ENCODE measurements at regions not wholly inside any gene's neighbourhood (a gene's known extent, or its start where the extent isn't known, plus 50 kb on each side); places are given as distances from the start of the nearest gene placed in this dataset.

DNA sequence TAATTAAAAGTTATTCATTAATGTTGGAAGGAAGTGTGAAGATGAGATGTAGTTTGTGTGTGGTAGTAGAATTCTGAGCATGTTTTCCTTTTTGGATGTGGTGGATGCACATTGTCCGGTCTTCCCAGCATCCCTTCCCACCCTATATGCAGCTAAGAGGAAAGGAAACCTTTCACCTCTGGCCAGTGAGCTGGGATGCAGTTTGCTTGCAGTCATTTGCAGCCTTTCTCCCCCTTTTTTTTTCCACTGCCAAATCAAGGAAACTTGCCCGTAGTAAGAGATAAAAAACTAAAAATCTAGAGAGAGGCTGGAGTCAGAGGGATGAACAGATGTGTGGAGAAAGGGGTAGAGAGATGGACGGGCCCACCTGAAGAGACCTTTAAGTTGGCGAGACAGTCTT, 72.5 kb upstream of the SLC38A2 start:
- no peak for FAIRE-seq
- no peak for TF ChIP-seq POLR2A (IDR thresholded peaks at IDR 0.05; ENCODE audit: low read depth, low read length)
- no peak for TF ChIP-seq POLR2AphosphoS5 (IDR thresholded peaks at IDR 0.05; ENCODE audit: low read depth, low read length)
- no peak for TF ChIP-seq TAF1 (IDR thresholded peaks at IDR 0.05; ENCODE audit: borderline replicate concordance, low read depth, low read length)
- DNase-seq (ENCODE audit: insufficient read length) = no peak

DNA sequence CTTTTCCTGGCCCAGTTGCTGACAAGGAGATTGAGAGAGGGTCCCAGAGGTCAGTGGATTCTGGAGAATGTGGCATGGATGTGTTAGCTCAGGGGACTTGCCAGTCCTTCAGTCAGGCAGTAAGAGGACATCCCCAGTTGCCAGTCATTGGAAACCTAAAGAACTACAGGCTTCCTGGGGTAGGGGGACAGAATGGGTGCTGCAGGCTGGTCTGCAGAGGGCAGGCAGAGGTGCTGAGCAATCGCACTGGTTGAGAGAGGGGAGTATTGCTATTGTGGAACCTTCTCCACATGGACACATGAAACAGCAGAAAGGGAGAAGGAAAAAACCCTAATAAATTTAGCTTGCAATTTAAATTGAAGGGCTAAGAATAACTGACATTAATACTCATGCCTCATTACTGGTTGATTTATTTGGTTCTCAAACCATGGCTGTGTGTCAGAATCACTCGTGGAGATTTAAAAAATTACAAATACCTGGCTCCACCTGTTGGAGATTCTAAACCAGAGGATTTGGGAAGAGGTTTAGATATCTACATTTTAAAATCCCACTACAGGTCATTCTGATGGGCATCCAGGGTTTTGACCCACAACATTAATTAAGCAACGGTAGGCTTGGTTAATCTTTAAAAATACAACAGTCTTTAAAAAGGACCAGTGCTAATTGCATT, 71.2 kb upstream of the SLC38A2 start:
- no peak for TF ChIP-seq POLR2A (IDR thresholded peaks at IDR 0.05; ENCODE audit: low read depth, low read length)
- no peak for TF ChIP-seq POLR2AphosphoS5 (IDR thresholded peaks at IDR 0.05; ENCODE audit: low read depth, low read length)
- TF ChIP-seq TAF1 (IDR thresholded peaks at IDR 0.05; ENCODE audit: borderline replicate concordance, low read depth, low read length) = no peak
- no peak for DNase-seq (ENCODE audit: insufficient read length)
- no peak for FAIRE-seq

DNA sequence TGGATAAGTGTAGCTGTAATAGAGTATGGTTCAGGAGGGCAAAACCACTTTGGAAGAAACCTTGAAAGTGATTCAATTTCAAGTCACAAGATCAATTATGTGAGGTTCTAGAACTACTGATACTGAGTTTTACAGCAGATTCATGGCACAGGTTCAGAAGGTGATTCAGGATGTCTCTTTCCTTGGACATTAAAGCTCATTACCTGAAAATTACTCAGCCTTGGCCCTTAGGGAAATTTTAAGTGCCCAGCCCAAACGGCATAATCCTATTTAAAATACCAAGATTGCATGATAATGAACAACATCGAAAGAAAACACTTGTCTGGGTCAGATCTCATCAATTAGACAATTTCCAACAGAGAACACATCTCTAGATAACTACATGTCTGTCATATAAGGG, 70.2 kb upstream of the SLC38A2 start:
- TF ChIP-seq TAF1 (IDR thresholded peaks at IDR 0.05; ENCODE audit: borderline replicate concordance, low read depth, low read length) (no peak), POLR2A (IDR thresholded peaks at IDR 0.05; ENCODE audit: low read depth, low read length) (no peak), POLR2AphosphoS5 (IDR thresholded peaks at IDR 0.05; ENCODE audit: low read depth, low read length) (no peak)
- DNase-seq (ENCODE audit: insufficient read length) (no peak), FAIRE-seq (no peak)

DNA sequence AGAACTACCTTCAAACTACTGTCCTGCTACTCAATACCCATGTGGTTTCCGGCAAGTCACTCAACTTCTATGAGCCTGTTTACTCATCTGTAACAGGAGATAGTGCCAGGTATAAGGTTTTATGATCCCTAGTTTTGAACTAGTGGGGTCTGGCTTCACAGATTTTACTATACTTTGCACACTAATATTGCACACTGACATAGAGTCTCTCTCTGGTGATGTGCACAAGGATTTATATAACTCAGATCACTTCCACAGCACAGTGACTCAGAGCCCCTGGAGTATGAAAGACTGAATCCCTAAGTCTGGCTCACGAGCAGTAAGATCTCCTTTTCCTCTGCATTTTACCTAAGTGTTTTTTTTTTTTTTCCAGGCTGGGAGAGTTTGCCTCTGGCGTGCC, 69.7 kb upstream of the SLC38A2 start:
- no peak for TF ChIP-seq POLR2A (IDR thresholded peaks at IDR 0.05; ENCODE audit: low read depth, low read length)
- TF ChIP-seq POLR2AphosphoS5 (IDR thresholded peaks at IDR 0.05; ENCODE audit: low read depth, low read length) = no peak
- TF ChIP-seq TAF1 (IDR thresholded peaks at IDR 0.05; ENCODE audit: borderline replicate concordance, low read depth, low read length) = no peak
- no peak for FAIRE-seq

DNA sequence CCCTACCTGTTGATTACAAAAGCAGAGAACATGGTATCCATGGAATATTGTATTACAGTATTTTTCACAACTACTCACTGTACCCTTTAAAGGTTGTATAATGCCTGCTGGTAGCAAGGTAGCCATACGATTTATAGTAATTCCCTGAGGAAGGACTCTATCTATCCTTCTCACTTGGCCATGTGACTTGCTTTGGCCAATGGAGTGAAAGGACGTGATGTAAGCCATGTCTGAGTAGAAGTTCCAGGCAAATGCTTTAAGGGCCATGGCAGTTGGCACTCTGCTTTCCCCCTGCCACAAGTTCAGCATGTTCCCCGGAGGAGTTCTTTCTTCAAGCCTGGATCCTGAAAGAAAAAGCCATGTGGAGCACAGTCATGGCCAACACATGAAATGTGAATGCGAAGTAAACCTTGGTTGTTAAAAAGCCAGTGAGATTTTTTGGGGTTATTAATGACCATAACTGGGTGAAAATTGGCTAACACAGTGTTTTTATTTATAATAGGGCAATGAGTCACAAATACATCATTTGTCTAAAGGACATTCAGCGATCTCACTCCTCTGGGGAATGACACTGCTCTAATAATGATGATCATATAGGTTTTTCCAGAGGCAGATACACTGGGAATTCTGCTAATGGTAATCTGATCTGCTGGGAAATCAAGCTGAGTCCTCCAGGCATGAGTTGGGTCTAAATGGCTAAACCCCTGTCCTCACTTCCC, 67.4 kb upstream of the SLC38A2 start:
- DNase-seq (ENCODE audit: insufficient read length) = no peak
- FAIRE-seq = no peak
- TF ChIP-seq POLR2AphosphoS5 (IDR thresholded peaks at IDR 0.05; ENCODE audit: low read depth, low read length) (no peak), POLR2A (IDR thresholded peaks at IDR 0.05; ENCODE audit: low read depth, low read length) (no peak), TAF1 (IDR thresholded peaks at IDR 0.05; ENCODE audit: borderline replicate concordance, low read depth, low read length) (no peak)

More for the DNA sequence above, 69.7 kb upstream of the SLC38A2 start:
- DNase-seq (ENCODE audit: insufficient read length) = no peak

DNA sequence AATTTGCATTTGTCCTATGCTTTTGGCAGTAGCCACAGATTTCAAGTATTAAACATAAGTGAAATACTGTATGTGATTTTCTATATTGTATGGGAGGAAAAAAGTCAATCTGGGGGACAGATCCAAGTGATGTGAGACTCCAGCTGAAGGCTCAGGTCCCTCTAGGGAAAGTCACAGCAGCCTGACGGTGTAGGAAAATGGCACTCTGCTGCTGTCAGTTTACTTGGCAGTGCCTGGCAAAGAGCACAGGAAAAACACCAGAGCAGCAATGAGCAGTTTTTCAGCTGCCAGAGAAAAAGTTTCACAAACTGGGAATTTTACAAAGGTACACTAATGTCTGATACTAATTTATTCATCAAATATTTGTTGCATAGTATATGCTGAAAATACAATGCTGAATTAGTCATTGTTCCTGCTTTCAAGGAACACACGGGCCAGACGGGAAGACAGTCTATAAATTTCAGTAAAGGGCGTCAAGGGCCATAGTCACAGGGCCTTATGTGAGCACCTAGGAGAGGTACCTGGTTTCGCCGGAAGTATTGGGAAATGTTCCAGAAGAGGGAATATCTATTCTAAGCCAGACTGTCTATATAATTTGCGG, 66.2 kb upstream of the SLC38A2 start:
- DNase-seq (ENCODE audit: insufficient read length) (no peak), FAIRE-seq (no peak)
- TF ChIP-seq POLR2A (IDR thresholded peaks at IDR 0.05; ENCODE audit: low read depth, low read length) = no peak
- TF ChIP-seq TAF1 (IDR thresholded peaks at IDR 0.05; ENCODE audit: borderline replicate concordance, low read depth, low read length) = no peak
- no peak for TF ChIP-seq POLR2AphosphoS5 (IDR thresholded peaks at IDR 0.05; ENCODE audit: low read depth, low read length)

DNA sequence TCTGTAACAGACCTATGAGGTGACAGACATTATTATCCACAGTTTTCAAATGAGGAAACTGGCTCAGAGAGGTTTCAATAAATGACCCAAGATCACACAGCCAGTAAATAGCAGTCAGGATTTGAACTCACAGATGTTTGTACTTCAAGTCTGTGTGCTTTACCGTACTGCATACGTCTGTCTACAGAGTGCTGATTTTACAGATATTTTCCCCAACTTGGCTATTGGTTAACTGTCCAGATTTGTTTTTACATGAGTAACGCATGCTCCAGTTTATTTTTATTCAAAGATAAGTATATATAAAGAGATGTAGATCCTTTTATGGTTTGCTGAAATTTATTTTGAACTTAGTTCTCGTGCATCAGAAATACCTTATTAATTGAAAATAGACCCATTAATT, 65.7 kb upstream of the SLC38A2 start:
- FAIRE-seq = no peak
- DNase-seq (ENCODE audit: insufficient read length) = no peak
- TF ChIP-seq TAF1 (IDR thresholded peaks at IDR 0.05; ENCODE audit: borderline replicate concordance, low read depth, low read length) = no peak
- no peak for TF ChIP-seq POLR2A (IDR thresholded peaks at IDR 0.05; ENCODE audit: low read depth, low read length)
- no peak for TF ChIP-seq POLR2AphosphoS5 (IDR thresholded peaks at IDR 0.05; ENCODE audit: low read depth, low read length)

DNA sequence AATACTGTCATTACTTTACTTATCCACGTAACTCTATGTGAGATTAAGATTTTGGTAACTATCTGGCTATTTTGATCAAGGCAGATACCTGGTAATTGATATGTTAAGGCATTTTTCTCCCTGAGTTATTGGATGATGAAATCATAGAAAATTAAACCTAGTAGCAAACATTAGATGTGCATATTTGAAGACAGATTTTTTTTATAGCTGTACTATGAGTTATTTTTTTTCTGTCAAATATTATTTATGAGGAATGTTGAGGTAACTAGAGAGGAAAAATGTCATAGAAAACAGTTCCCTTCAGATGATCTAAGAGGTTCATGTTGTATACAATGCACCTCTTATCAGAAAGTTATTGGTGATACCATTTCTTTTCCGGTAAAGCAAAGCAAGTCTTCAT, 64.9 kb upstream of the SLC38A2 start:
- DNase-seq (ENCODE audit: insufficient read length) = no peak
- TF ChIP-seq POLR2AphosphoS5 (IDR thresholded peaks at IDR 0.05; ENCODE audit: low read depth, low read length) = no peak
- no peak for TF ChIP-seq TAF1 (IDR thresholded peaks at IDR 0.05; ENCODE audit: borderline replicate concordance, low read depth, low read length)
- FAIRE-seq = no peak

DNA sequence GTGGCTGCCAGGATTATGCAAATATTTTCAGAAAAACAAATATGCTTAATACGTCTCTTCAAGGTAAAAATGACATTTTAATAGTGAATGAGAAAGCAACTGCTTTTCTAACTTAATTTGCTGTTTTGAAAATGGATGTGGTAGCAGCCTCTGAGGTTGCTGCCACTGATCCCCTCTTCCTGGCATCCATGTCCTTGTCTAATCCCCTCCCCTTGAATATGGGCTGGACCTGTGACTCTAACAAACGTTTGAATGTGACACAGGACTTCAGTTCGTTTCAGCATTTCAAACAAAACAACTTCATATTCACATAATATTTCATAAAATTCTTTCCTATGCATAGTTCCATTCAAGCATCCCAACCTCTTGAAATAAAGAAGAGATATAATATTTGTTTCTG, 64.2 kb upstream of the SLC38A2 start:
- DNase-seq (ENCODE audit: insufficient read length) (no peak), FAIRE-seq (no peak)
- no peak for TF ChIP-seq POLR2AphosphoS5 (IDR thresholded peaks at IDR 0.05; ENCODE audit: low read depth, low read length)
- TF ChIP-seq POLR2A (IDR thresholded peaks at IDR 0.05; ENCODE audit: low read depth, low read length) = no peak
- no peak for TF ChIP-seq TAF1 (IDR thresholded peaks at IDR 0.05; ENCODE audit: borderline replicate concordance, low read depth, low read length)

DNA sequence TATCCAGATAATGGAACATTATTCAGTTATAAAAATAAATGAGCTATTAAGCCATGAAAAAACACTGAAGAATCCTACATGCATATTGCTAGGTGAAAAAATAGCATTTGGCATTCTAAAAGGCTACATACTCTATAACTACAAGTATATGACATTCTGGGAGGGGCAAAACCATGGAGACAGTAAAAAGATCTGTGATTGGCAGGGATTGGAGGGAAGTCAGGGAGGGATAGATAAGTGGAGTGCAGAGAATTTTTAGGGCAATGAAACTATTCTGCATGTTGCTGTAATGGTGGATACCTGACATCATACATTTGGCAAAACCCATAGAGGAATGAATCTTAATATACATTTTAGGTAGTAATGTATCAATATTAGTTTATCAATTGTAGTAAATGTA, 63.1 kb upstream of the SLC38A2 start:
- TF ChIP-seq TAF1 (IDR thresholded peaks at IDR 0.05; ENCODE audit: borderline replicate concordance, low read depth, low read length) = no peak
- TF ChIP-seq POLR2AphosphoS5 (IDR thresholded peaks at IDR 0.05; ENCODE audit: low read depth, low read length) = no peak
- no peak for TF ChIP-seq POLR2A (IDR thresholded peaks at IDR 0.05; ENCODE audit: low read depth, low read length)
- FAIRE-seq (no peak), DNase-seq (ENCODE audit: insufficient read length) (no peak)

DNA sequence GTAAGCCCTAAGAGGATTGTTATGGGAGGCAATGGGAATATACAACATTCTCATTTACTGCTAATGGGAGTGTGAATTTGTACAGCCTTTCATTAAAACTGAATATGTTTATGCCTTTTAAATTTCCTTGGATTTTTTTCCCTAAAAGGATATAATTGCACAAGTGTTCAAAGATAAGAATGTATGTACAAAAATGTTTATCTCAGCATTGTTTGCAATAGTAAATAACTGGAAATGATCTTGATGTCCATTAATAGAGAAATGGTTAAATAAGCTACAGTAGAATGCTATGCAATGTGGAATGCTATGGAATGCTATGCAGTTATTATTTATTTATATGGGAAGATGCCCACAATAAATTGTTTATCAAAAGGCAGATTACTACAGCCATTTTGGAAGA, 62.5 kb upstream of the SLC38A2 start:
- no peak for FAIRE-seq
- DNase-seq (ENCODE audit: insufficient read length) = no peak
- TF ChIP-seq TAF1 (IDR thresholded peaks at IDR 0.05; ENCODE audit: borderline replicate concordance, low read depth, low read length) (no peak), POLR2A (IDR thresholded peaks at IDR 0.05; ENCODE audit: low read depth, low read length) (no peak), POLR2AphosphoS5 (IDR thresholded peaks at IDR 0.05; ENCODE audit: low read depth, low read length) (no peak)

DNA sequence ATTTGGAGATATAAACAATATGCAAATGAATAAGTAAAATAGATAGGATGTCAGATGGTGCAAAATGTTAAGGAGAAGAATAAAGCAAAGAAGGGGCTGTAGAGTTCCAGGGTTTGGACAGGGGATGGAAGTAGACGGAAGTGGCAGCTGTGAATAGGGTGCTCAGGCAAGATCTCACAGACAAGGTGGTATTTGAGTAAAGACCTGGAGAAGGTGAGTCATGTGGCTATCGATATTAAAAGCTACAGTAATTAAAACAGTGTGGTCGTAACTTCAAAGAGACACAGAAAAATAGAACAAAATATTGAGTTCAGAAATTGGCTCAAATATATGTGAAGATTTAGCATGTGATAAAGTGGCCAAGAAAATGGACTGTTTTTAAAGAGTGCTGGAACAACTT, 61.3 kb upstream of the SLC38A2 start:
- FAIRE-seq = peak; percentile 5
- no peak for DNase-seq (ENCODE audit: insufficient read length)
- no peak for TF ChIP-seq TAF1 (IDR thresholded peaks at IDR 0.05; ENCODE audit: borderline replicate concordance, low read depth, low read length)
- TF ChIP-seq POLR2AphosphoS5 (IDR thresholded peaks at IDR 0.05; ENCODE audit: low read depth, low read length) = no peak
- TF ChIP-seq POLR2A (IDR thresholded peaks at IDR 0.05; ENCODE audit: low read depth, low read length) = no peak

Data from GM12892 (cell line).